Mucosa of descending colon (tissue), 3 donors: ENCODE measurements at regions not wholly inside any gene's neighbourhood (a gene's known extent, or its start where the extent isn't known, plus 50 kb on each side); places are given as distances from the start of the nearest gene placed in this dataset.

Experiments
- ATAC-seq: fragments of 200-7000 bp; cut with Tn5 transposase; one replicate; pipeline ENCODE4 v1.9.1; 2020; ENCODE audit warnings: mild to moderate bottlenecking, moderate library complexity
- DNase-seq, 3 donors: peaks; one replicate each; pipeline ENCODE4 v3.0.0-alpha.2; 2020
- H3K36me3 ChIP-seq: fragments of 200-600 bp; one replicate; pipeline ENCODE4 v1.8.0; 2021; ENCODE audit warnings: low read depth, mild to moderate bottlenecking
- H3K4me1 ChIP-seq: fragments of 200-600 bp; one replicate; pipeline ENCODE4 v1.8.0; 2021; ENCODE audit warnings: low read depth, mild to moderate bottlenecking
- H3K4me3 ChIP-seq: fragments of 200-600 bp; one replicate; pipeline ENCODE4 v1.8.0; 2021; ENCODE audit warnings: mild to moderate bottlenecking
- H3K9me3 ChIP-seq: fragments of 200-600 bp; one replicate; pipeline ENCODE4 v1.8.0; 2021; ENCODE audit warnings: mild to moderate bottlenecking
- intact Hi-C, 2 donors: fragments of 100-400 bp; cut with DNase I in 1 of 2; cut with micrococcal nuclease in 1 of 2; formaldehyde crosslinking; loops; one replicate each; pipeline versions ENCODE4 v1.11.0 to v1.11.1; 2022; cut with DNase I, micrococcal nuclease
- TF ChIP-seq, protein P1 (sequence below): fragments of 200-600 bp; IDR thresholded peaks from one replicate; pipeline ENCODE4 v1.8.0; 2022; ENCODE audit warnings: antibody characterized with exemption, mild to moderate bottlenecking
- donor health status: DM: no; HTN: no; CAD: no; lungs with moderate emphysema.
- donor health status: DM: no; HTN: no; CAD: no.
- donor health status: DM: no; HTN: yes; CAD: no.

DNA sequence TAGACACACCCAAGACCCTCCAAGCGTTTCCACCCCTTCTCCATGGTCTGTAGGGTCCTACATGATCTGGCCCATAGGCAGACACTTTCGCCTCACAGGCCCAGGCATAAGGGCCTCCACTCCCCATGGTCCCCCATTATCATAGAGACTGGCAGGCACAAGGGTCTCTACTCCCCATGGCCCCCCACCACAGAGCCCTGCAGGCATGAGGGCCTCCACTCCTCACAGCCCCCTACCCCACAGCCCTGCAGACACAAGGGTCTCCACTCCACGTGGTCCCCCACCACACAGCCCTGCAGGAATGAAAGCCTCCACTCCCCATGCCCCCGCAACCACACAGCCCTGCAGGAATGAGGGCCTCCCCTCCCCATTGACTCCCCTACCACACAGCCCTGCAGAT lies 159.7 kb upstream of the AGAP1 start:
- Histone ChIP-seq H3K4me1 (no peaks in the 10 kb centered on the region), H3K9me3 (no peaks in the 10 kb centered on the region), H3K36me3 (no peaks in the 10 kb centered on the region), H3K4me3 (no peak overlapping the region)
- no peak for ATAC-seq
- intact Hi-C loops: no loop called here
- TF ChIP-seq, protein P1, sequence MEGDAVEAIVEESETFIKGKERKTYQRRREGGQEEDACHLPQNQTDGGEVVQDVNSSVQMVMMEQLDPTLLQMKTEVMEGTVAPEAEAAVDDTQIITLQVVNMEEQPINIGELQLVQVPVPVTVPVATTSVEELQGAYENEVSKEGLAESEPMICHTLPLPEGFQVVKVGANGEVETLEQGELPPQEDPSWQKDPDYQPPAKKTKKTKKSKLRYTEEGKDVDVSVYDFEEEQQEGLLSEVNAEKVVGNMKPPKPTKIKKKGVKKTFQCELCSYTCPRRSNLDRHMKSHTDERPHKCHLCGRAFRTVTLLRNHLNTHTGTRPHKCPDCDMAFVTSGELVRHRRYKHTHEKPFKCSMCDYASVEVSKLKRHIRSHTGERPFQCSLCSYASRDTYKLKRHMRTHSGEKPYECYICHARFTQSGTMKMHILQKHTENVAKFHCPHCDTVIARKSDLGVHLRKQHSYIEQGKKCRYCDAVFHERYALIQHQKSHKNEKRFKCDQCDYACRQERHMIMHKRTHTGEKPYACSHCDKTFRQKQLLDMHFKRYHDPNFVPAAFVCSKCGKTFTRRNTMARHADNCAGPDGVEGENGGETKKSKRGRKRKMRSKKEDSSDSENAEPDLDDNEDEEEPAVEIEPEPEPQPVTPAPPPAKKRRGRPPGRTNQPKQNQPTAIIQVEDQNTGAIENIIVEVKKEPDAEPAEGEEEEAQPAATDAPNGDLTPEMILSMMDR: no peak
- no peak for DNase-seq

DNA sequence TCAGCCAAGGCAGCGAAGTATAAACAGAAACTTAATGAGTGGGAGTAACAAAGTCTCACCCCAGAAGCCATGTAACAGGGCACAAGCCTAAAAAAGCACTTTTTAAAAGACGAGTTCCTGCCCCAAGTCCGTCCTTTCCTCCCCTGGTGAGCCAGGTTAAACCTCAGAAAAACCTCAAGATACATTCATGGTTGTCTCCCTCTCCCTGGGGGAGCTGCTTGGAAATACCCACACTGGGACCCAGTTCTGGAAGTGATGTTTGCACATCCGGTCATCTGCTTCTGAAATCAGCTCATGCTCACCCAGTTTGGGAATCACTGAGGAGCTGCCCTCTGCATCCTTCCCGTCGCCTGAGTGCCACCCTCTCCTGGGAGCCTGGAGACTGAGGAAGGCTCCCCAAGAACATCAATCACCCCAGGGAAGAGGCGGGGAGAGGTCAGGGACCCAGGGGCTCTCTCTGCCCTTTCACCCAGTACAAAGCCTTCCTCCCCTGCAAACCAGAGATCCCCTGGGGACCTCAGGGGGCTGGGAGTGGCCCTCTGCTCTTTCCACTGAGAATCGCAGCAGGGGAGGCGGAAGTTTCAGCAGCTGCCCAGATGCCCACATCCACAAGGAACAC lies 150.6 kb upstream of the AGAP1 start:
- intact Hi-C loops: no loop called here
- Histone ChIP-seq H3K9me3 (no peaks in the 10 kb centered on the region), H3K4me1 (no peaks in the 10 kb centered on the region), H3K36me3 (no peaks in the 10 kb centered on the region), H3K4me3 (no peak overlapping the region)
- ATAC-seq: no peak
- no peak for DNase-seq
- TF ChIP-seq, protein P1: no peak

DNA sequence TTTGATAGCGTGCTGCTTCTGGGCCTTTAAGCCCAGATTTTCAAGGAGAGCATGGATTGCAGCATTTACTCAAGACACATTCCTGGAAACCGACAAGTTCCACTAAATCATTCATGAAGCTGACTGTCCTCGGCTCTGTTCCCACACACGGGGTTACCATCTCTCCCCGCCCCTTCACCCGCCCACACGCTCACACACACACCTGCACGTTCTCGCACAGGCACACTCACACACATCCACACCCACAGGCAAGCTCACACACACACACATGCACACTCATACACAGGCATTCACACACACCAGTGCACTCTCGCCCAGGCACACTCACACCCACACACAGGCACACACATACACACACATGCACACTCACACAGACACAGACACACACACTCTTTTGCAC lies 150.0 kb upstream of the AGAP1 start:
- Histone ChIP-seq H3K4me1 (no peaks in the 10 kb centered on the region), H3K9me3 (no peaks in the 10 kb centered on the region), H3K36me3 (no peaks in the 10 kb centered on the region), H3K4me3 (no peak overlapping the region)
- TF ChIP-seq, protein P1: no peak
- DNase-seq: no peak
- intact Hi-C loops: no loop called here
- ATAC-seq: no peak

DNA sequence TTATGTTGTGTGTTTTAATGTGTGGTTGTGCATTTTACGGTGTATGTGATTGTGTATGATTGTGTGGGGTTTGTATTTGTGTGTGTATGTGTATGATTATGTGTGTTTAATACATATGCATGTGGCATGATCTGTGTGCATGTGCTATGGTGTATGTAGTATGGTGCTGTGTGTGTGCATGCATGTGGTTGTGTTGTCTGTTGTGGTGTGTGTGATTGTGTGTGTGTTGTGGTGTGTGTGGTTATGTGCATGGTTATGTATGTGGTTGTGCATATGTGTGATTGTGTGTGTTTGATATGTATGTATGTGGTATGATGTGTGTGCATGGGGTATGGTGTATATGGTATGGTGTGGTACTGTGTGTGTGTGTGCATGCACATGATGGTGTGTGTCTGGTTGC lies 148.1 kb upstream of the AGAP1 start:
- Histone ChIP-seq H3K4me1 (no peaks in the 10 kb centered on the region), H3K4me3 (no peak overlapping the region), H3K9me3 (no peaks in the 10 kb centered on the region), H3K36me3 (no peaks in the 10 kb centered on the region)
- DNase-seq: no peak
- intact Hi-C loops: no loop called here
- TF ChIP-seq, protein P1: no peak
- ATAC-seq: no peak

DNA sequence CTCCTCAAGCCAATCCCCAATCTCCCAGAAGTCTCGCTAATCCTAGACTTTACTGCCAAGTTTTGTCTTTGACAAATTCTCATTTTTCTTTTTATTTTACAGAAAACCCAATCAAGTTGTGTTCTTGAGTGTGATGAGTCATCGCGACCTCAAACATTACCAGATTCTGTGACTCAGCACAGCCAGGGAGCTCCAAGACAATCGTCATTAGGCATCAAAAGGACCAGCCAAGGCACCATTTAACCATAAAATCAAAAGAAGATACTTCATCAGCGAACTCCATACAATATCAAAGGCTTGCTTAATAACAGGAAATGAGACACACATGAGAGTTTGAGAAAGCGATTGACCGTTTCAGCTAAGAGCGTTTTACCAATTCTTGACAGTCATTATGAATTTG lies 146.2 kb upstream of the AGAP1 start:
- Histone ChIP-seq H3K9me3 (no peaks in the 10 kb centered on the region), H3K4me3 (no peak overlapping the region), H3K4me1 (no peaks in the 10 kb centered on the region), H3K36me3 (no peaks in the 10 kb centered on the region)
- TF ChIP-seq, protein P1: no peak
- DNase-seq: no peak
- intact Hi-C loops: no loop called here
- ATAC-seq: no peak

DNA sequence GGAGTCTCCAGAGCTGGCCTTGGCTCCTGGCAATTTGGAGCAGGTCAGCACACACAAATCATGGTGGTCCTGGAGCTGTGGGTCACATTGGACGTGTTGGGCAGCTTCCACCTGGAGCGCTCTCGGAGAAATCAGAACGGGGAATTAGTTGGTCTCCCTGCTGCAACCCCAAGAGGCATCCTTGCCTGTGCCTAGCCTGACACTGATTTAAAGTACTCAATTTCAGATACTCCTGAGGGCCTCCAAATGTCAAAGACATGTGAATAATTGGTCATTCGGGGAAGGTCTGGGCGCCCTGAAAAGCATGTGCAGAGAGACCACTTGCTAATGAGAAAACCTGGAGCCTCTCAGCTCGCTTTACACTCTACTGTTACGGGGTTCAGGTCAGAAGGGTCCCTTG lies 145.5 kb upstream of the AGAP1 start:
- no peaks in the 10 kb centered on the region for H3K4me1 ChIP-seq
- DNase-seq (no peak), ATAC-seq (no peak)
- H3K36me3 ChIP-seq: no peaks in the 10 kb centered on the region
- intact Hi-C loops: no loop called here
- TF ChIP-seq, protein P1: no peak
- no peak overlapping the region for H3K4me3 ChIP-seq
- H3K9me3 ChIP-seq: no peaks in the 10 kb centered on the region
